HG03108 (cell line): ENCODE measurements at regions not wholly inside any gene's neighbourhood (a gene's known extent, or its start where the extent isn't known, plus 50 kb on each side); places are given as distances from the start of the nearest gene placed in this dataset.

Experiments
- ATAC-seq: cut with Tn5 transposase; IDR thresholded peaks from one replicate; pipeline ENCODE4 v1.9.1; 2021; ENCODE audit warnings: moderate library complexity; ENCODE audit not compliant: unreplicated experiment

DNA sequence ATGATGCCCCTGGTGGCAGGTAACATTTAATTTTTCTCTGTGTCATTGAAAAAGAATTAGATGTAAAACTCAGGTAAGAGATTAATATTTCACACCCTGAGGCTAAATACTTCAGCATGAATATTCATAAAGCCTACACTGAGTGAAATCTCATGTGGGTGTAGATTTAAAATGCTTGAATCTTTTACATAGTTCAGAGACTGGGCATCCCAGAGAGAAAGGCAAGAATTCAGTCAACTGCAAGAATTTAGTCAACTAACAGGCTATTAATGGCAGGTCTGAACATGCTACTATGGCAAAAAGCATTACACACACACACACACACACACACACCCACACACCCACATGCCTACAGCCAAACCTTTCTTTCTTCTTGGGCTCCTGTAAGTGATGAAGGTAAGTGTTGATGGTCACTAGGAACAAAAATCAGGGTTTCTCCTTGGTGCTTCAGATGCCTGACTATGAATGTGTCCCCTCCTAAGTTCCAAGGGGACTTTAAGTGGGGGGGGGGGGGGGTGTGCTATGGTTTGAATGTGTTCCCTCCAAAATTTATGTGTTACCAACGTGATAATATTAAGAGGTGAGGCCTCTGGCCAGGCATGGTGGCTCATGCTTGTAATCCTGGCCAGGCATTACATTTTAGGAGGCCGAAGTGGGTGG, 63.7 kb upstream of the PSMD7 start:
- no peak for ATAC-seq

DNA sequence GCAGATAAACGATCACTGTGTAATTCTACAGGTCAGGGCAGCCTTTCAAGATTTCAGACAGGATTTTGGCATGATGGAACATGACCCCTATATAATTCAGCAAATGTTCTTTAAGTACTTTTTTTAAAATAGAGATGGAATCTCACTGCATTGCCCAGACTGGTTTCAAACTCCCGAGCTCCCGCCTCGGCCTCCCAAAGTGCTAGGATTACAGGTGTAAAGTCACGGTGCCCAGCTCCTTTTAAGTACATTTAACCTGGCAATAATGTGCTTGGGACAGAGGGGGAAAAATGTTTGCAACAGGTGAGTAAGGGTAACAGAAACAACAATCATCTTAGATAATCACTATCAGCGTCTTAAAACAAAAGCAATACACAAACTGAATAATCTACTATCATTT, 66.5 kb upstream of the PSMD7 start:
- ATAC-seq, result no peak

DNA sequence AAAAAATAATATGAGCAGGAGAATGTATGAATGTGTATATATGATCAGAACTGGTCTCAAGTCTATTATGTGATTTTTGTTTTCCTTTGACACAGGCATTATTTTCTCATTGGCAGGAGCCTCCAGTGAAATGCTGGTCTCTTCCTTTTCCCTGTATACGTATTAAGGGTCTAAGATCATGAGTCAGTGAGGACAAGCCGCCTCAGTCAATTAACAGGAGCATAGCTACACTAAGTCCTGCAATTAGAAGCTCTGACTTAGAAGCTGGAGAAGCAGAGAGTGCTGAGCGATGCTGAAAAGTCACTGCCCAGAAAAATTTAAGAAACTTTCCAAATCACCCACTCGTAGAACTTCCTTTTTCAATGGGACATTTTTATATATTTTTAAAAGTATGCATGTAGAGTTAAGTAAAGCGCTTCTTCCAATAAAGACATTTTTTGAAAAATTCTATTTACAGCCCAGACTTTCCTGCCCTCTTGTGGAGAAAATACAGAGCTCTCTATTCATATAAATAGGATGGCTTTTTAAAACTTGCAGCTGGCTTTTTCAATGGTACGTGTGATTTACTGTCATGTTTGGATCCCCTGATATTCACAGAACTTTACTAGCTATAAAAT, 70.2 kb upstream of the PSMD7 start:
- ATAC-seq, result no peak

DNA sequence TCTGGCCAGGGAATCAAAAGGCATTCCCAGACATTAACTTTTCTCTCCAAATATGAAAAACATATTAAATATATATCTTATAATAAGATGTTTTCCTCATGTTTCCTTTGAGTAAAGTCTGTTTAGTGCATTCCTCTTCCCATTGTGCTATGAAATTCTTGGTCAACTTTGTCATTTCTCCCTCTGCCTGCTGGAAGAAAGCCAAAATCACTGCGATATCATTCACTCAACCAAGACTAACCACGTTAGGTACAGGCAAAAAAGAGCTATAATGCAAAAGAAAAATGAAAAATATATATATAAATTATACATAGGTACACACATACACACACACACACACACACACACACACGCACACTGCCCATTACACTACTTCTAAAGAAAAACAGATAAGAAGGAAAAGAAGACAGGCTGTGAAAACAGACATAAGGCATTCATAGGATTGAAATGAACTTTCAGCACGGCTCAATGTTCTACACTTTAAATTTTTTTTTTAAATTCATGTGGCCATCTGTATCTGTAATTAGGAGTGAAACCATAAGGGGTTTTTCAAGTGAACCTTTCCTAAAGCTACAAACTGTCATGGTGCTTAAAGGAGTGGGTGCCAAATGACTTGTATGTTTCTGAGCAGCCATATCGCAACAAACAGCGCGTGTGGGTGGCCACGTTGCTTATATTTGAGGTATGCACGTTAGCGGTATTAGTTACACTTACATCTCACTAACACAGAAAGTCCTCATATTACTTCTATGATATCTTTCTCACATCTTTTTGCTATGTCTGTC, 71.6 kb upstream of the PSMD7 start:
- ATAC-seq, result no peak

DNA sequence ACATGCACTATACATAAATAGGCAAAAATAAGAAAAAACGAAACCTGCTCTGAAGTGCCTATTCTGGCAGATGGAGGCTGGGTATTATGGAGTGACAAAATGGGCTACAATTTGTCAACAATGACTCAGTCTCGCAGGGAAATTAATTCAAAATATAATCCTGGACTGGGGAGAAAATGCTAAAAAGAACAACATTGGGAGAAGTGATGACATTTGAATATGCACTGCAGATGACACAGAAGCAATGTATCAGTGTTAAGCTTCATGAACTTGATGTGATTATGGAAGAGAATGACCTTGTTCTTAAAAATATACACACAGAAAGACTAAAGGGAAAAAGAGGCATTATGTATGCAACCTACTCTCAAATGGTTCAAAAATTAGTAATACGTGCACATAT, 74.8 kb upstream of the PSMD7 start:
- ATAC-seq, result no peak

DNA sequence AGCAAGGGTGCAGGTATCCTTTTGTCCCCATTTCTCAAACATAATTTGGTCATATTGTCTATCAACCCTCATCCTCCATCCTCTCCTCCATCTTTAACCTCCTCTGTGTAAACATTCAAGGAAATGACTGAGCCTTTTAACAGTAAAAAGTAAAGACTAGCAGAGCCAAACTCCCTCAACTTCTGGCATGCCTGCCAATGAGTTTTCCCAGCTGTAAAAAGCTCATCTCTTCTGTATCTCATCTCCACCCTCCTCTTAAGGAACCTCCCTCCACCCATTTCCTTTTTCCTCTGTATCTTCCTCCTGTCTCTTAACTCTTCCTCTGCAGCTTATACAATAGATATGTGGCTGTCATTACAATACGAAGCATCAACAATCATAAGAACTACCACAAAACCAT, 76.9 kb upstream of the PSMD7 start:
- ATAC-seq, result no peak

DNA sequence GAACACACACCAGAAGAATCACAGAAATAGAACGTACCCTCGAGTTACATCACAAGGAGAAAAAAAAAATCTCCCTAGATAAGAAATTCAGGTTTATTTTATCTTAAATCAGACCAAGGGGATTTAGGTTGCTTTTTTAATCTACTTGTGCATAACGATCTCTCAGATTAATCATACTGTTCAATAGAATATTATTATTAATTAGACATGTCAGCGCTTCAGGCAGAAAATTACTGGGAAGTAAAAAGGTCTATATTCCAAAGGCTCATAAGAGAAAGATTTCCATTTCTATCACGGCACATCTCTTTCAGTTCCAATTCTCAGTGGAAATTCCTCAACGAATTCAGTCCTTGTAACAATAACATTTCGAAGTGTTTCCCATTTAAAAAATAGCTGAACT, 77.7 kb upstream of the PSMD7 start:
- no peak for ATAC-seq

DNA sequence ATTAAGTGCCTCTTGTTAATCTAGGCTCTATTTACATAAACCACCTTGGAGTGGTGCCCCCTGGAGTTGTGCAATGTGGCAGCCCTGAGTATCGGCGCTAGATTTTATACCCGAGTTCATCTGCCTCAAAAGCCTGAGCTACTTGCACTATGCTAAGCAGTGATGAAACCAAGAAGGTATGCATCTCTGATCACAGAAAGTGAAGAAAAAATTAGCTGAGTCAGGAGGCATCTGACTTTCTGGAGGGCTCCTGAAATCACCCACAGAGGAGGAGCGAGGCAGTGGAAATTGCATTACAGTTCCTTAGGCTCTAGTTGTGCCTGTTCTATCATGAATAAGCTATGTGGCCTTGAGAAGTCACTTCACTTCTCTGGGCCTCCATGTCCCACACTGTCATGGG, 80.3 kb upstream of the PSMD7 start:
- no peak for ATAC-seq

DNA sequence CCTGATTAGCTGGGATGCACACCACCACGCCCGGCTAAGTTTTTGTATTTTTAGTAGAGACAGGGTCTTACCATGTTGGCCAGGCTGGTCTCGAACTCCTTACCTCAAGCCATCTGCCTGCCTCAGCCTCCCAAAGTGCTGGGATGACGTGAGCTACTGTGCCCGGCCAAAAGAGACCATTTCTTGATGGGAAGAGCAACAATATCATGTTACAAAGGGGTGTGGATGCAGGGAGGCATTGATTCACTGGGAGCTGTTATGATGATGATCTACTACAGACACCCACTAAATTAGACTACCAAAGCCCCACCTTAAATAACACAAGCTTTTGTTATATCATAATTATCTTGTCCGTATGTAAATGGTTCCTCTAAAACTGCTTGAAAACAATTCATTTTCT, 81.4 kb upstream of the PSMD7 start:
- no peak for ATAC-seq

DNA sequence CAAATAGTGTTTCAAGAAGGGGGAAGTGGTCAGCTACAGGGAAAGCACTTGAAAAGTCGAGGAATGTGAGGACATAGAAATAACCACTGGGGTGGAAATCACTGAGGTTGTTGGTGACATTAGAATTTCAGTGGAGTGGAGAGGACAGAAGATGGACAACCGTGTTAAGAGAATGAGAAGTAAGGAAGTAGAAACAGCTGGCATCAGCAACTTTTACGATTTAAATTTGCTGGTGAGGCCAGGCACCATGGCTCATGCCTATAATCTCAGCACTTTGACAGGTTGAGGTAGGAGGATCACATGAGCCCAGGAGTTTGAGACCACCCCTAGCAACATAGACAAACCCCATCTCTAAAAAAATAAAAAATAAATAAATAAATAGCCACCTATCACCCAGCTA, 83.2 kb upstream of the PSMD7 start:
- no peak for ATAC-seq

DNA sequence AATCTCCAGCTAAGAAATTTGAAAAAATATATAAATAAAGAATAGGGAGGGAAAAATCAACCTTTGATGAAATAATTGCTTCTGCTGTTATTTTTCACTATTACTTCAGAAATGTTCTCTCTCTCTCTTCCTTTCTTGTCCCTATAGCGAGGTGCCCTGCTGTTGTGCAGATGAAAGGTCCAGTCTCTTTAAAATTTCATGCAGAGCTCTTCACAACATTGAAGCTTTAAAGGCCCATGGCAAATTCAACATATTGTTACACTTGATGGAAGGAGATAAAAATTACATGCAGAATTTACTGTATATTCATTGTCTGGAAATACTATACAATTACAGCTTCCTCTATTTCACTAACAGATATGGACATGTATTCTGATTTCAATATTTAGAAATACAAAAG, 86.4 kb upstream of the PSMD7 start:
- ATAC-seq, result no peak

DNA sequence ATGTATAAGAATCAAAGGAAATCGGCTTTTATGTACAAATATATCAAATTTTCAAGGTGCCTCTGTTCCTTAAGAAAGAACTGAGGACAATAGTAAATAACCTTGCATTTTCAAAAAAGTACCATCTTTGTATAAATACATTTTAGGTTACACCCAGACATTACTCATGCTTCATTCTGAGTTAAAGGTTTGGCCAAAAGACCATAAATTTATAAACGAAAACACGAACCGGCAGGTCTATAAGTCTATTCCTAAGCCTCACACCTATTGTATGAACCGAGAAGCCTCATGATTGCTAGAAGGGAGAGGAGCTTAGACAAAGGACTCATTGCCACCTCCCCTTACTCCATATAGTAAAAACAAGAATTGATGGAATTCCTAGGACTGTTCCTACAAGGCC, 94.6 kb upstream of the PSMD7 start:
- no peak for ATAC-seq

DNA sequence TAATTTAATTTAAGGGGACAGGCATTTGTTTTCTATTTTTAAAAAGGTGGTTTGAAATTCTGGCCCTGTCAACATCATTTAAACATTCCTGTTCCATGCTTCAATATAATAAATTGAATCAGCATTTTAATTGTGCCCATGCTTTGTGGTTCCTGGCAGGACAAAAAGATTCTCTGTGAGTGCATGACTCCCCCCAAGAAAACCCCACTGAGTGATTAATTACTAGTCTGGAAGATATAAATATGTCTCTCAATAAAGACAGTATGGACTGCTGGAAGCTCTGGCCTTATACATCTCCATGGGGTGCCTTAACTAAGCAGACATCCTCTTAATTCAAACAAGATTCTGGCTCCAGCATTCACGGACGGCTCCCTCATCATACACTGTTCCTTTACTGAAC, 95.0 kb upstream of the PSMD7 start:
- ATAC-seq, result no peak

DNA sequence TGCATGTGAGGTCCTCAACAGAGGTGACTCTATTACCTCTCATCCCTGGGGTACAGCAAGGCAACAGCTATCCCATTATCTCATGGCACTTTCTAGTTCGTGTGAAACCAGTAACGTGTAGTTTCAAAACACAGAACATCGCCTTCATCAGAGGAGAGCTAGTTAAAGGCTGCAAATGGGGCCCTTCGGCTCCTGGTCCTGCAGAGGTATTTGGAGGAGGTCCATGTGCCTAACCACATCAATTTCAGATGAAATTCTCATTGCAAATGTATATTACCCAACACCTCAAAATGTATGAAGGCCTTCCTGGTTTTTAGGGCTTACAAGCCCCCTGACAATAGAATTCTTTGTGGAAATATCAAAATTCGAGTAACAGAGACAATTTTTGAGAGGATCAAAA, 95.7 kb upstream of the PSMD7 start:
- ATAC-seq, result no peak

DNA sequence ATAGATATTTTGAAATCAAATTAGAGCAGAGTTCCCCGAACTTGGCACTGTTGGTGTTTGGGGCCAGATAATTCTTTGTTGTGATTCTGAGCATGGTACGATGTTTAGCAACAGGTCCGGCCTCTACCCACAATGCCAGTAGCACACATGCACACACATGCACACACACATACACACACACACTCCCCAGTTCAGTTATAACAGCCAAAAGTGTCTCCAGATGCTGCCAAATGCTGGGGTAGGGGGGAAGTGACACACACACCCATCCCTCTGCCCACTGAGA, 96.8 kb upstream of the PSMD7 start:
- ATAC-seq, result no peak

DNA sequence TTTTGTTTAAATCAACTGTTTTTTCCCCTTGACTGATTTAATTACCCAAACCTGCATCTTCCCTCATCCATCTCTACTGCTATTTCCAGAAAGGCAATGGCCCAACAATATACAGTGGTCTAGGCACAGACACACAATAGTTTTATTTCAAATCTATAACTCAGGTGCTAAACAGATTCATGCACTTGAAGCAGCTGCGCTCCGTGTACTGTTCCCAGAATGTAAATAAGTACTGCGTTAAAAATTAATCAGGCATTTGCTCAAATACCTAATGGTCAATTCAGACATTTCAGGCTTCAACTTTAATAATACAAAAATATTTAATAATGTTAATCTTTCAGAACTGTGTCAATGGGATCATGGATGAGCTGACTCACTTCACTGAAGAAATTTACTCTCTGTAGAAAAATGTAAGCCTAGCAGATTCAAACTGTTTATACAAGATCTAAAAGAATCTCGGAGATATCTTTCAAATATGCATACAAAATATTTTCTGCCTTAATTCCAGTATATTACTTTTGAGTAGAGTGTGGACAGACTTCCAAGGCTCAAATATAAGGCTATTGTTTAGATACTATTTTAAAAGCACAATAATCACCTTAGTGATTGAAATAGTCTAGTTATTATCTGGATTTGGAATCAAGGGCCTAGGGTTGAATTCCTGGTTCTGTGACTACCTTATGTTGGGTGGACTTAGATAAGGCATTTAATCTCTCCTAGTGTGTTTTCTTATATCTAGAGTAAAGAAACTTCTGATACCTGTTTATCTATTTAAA, 97.4 kb upstream of the PSMD7 start:
- no peak for ATAC-seq

DNA sequence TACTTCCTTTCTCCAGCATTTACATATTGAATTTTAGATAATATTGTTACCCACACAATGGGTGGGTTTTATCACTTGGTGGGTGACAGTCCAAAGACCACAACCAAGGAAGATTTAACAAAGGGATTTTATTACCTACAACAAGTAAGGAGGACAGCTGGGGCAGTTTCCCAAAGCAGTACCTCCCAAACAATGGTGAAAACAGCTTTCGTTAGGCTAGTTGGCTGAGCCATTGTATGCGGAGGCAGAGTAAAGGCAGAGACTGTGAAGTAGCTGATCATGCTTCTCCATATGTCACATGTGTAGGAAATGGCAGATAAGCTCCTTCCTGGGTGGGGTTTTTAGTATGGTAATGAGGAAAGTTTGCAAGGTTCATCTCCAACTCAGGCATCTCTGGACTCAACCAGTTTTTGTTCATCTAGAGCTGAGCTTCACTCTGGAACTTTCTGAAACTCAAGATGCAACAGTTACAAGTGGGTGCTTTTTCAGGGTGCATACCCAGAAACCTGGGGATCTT, 104.3 kb upstream of the PSMD7 start:
- ATAC-seq, result no peak

DNA sequence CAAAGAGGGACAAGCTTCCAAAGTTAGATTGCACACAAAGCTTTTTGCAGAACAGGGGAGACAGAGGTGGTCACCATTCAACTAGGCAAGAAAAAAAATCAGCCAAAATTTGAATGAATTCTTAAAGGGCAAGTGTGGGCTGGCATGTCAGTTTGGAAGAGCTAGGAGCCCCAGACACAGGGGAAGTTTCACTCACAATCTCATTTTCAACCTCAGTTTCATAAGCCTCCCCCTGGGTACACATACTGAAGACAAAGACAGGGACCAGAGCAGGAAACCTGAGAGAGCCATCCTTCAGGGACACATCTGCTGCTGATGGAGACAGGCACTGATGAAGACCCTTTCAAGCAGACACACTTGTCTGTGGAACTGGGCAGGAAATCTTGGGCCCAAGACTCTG, 106.3 kb upstream of the PSMD7 start:
- no peak for ATAC-seq

DNA sequence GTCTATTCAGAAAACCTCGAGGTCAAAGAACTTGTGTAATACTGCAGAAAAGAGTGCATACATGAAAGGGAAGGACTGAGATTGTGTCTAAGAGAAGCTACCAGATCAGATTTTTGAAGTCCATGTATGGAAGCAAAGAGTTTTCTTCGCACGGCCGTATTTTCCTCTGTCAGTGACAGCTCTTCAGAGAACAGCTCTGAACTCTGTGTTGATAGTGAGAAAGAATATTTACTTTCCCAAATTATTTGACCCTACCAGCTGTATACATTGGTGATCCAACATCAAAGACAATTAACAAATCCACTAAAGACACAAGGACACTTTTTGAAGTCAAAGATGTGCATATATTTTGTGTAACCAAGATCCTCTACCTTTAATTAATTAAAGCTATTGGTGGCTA, 107.8 kb upstream of the PSMD7 start:
- ATAC-seq, result no peak

DNA sequence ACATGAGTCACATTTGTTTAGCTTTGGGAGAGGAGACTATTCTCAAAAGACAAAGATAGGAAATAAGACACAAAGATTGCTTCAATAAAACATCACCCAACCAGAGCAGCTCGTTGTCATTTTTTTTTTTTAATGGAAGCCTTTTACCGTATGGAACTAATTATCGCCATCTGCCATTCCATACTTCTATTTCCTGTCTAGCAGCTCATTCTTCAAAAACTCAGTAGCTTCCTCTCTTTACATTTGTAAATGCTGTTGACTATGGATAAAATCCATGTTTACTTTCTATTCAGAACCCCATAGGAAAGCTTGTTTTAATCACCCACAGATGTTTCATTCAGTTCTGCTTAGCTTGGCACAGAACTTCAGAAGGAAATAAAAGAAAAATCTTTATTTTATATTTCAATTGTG, 110.0 kb upstream of the PSMD7 start:
- no peak for ATAC-seq

DNA sequence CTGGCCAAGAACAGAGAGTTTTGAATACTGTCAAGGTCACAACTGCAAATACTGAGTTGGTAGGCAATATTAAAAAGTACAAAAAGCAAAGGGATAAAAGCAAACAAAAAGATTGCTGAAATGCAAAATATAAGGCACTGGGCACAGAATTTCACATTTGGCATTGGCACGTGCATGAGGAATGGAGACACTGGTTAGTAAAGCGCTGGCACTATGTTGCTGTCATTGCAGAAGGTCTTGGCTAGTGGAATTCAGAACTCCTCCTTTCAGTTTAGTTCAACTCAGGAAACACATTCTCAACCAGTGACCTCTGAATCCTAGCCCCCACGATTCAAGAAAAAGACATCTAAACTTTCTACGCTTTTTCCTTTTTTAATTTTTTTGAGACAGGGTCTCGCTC, 111.8 kb upstream of the PSMD7 start:
- no peak for ATAC-seq
